GM21528 (cell line): ENCODE measurements at regions not wholly inside any gene's neighbourhood (a gene's known extent, or its start where the extent isn't known, plus 50 kb on each side); places are given as distances from the start of the nearest gene placed in this dataset.

Source experiments
- ATAC-seq: cut with Tn5 transposase; IDR thresholded peaks from one replicate; pipeline ENCODE4 v1.9.1; 2021; ENCODE audit warnings: mild to moderate bottlenecking, moderate library complexity; ENCODE audit not compliant: unreplicated experiment, low FRiP score

DNA sequence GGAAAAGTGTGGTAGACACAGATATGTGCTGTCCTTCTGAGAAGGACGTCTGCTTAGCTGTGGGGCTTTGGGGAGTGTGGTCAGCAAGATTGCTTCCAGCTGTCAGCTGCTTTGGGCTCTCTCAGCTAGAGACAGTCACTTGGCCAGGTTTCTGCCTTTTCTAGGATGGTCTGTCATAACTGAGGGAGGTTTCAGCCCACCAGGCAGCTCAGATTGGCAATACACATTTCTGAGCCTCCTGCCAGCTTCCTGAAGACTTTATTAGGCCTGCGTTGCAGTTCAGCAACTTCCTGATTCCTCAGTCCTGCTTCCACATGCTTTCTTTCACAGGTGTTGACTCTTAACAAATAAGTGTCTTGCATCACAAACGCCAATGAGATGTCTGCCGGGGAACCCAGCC is 286.5 kb downstream of the SQOR start:
- ATAC-seq, result no peak

GRCh38 chr15:45921978-45922377 is 287.1 kb downstream of the SQOR start:
- ATAC-seq, result no peak

DNA sequence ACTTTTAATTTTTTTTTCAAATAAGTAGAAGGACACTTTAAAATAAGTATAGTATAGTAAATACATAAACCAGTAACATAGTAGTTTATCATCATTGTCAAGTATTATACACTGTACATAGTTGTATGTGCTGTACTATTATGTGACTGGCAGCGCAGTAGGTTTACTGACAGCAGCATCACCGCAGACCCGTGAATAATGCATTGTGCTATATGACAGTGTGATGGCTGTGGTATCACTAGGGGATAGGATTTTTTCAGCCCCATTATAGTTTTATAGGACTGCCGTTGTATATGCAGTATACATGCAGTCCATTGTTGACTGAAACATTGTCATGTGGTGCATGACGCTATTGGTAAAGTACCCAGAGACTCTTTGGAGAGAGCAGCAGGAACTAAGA is 306.5 kb downstream of the SQOR start:
- ATAC-seq, result no peak

DNA sequence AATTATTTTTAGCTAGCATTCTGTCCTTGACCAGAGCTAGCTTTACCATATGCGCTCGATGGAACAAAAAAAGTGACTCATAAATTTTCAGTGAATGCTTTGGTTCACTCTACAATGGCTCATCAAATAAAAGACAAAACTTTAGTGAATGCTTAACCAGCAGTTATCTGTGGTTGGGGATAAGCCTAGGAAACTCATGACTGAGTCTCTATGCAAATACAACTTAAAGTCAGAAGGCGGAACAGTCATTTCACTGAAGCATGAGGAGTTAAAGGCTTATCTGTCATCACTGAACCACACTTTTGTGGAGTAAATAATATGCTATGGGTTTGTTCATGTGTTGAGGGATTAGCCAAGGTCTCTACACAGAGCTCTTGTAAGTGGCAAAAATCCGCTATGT is 308.4 kb downstream of the SQOR start:
- no peak for ATAC-seq

DNA sequence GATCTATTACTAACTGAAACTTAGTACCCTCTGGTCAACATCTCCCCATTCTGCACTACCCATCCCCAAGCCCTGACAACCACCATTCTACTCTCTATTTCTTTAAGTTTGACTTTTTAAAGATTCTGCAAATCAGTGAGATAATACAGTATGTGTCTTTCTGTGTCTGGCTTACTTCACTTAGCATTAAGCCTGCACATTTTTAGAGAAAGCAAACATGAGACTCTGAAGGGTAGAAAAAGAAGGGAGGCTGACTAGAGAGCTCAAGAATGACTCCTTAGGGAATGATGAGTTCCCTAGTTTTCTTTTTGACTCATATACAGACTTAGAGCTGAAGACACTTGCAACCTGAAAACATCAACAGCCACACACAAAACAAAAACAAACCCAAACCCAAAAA is 311.3 kb downstream of the SQOR start:
- no peak for ATAC-seq

GRCh38 chr15:45948181-45948621 is 313.4 kb downstream of the SQOR start:
- ATAC-seq, result no peak

DNA sequence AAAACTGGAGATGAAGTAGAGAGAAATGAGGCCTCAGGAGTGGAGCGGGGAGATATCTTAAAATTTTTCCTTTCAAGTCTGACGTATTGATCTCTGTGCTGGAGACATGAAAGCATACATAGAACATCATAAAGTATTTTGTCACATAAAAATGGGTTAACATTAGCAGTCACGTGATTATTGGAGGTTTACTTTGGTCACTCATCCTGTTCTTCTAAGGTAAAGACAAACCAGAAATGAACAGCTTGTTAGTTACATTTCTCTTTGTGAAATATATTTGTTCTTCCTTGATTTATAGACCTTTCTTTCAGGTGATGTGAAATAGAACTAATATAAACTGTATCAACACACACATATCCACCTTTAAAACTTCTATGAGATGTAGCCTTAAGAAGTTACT is 324.1 kb downstream of the SQOR start:
- no peak for ATAC-seq

DNA sequence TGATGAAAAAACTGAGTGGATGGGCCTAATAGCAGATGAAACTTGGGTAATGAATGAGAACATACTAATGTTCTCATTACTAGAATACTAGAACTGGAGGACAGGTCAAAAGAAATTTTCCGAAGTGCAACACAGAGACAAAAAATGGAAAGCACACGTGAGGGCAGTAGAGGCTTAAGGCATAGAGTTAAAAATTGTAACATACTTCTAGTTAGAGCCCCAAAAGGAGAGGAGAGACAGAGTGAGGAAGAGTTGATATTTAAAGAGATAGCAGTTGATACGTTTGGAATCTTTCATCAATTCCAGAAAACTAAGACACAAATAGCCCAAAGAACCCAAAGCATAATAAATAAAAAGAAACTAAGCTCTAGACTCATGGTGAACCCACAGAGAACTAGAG is 327.9 kb downstream of the SQOR start:
- ATAC-seq, result no peak

GRCh38 chr15:45970542-45970941 is 335.7 kb downstream of the SQOR start:
- ATAC-seq, result no peak

- ATAC-seq, result no peak
These were observed 345.5 kb downstream of the SQOR start for GRCh38 chr15:45980366-45980765.

- ATAC-seq, result no peak
These were observed 346.8 kb downstream of the SQOR start for GRCh38 chr15:45981625-45982024.

GRCh38 chr15:45991863-45992262 is 357.0 kb downstream of the SQOR start:
- no peak for ATAC-seq

DNA sequence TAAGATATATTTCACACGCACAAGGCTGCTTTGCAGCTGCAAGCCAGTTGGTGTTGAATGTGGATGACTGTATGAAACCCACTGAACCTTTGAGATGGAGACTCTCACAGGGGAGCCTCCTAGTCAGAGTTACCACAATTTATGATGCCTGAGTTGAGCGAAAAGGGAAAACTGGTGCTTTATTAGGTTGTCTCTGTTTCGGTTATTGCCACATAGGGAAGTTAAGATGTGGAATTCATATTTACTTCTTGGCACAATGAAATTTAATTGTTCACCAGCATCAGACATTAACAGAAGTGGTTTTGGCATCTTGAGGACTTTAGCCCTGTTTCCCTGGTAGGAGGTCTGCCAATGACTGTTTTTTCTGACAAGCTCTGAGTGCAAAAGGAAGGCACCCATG is 358.2 kb downstream of the SQOR start:
- ATAC-seq, result no peak

DNA sequence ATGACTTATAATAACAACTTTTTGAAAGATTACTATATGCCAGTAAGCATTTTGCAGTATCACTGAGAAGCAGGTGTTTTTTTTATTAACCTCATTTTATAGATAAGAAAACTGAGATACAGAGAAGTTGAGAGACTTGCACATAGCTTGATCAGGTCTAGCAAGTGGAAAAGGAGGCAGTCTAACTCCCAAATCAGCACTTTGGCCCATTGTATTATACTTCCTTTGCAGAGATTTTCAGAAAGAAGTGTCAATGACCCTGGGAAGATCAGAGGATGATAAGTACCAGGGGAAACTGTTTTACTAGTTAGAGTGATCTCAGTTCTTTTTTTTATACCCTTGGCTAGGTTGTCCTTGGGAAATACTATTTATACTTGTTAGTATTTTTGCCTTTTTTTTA is 358.7 kb downstream of the SQOR start:
- ATAC-seq, result no peak

- no peak for ATAC-seq
These were observed 361.0 kb downstream of the SQOR start for GRCh38 chr15:45995800-45996199.

- ATAC-seq, result no peak
These were observed 379.7 kb downstream of the SQOR start for GRCh38 chr15:46014532-46014931.

- ATAC-seq, result no peak
These were observed 399.9 kb downstream of the SQOR start for GRCh38 chr15:46034755-46035154.

GRCh38 chr15:46039703-46040102 is 404.9 kb downstream of the SQOR start:
- ATAC-seq, result no peak

DNA sequence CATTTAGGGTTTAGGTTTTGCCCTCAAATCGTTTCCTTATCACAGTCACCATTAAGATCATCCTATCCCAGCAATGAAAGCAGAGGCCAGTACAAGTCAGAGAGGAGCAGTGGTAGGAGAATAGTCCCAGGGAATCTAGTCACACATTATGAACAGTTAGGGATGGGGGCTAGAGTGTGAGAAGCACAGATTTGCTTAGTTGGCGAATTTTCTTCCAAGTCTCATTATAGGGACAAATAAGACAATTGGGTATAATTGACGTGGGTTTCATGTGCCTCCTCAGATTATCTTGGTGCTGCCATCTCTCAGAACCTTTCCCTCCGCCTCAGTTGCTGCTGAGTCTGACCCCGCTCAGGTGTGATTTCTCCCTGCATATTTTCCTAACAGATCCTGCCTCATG is 407.1 kb downstream of the SQOR start:
- no peak for ATAC-seq

DNA sequence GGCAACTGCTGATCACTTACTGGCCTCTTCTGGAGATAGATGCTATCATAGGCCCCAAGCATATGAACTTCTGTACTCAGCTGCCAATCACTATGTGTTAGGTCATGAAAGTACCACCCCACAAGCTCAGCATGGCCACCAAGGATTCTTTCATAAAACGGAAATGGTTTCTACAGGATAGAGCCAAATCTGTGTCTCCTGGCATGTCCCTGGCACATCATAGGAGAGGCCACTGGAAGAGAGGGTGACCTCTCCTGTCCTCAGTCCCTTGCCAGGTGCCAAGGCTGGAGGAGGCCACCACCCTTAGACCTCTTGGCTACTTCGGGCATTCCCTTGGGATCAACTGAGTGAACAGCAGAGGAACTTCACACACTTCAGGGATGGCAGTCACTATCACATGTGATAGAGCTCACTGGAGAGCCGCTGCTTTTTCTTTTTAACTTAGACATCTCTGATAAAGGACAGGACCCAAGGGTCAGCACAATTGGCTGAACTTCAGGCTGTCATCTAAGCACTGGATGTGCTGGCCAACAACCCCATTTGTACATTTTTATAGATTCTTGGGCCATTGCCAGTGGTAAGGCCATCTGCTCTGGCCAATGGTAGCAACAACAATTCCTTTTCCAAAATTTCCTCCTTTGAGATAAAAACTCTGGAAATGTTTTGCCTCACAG is 425.2 kb downstream of the SQOR start:
- no peak for ATAC-seq

GRCh38 chr15:46061002-46061401 is 426.2 kb downstream of the SQOR start:
- ATAC-seq, result no peak

GRCh38 chr15:46077220-46077619 is 442.4 kb downstream of the SQOR start:
- no peak for ATAC-seq

GRCh38 chr15:46079046-46079445 is 444.2 kb downstream of the SQOR start:
- ATAC-seq, result no peak
